ENCODE measurements at regions not wholly inside any gene's neighbourhood (a gene's known extent, or its start where the extent isn't known, plus 50 kb on each side); places are given as distances from the start of the nearest gene placed in this dataset.

GRCh38 chr9:91147079-91147708 lies 214.5 kb downstream of the AUH start:
- TF ChIP-seq CTCF (conservative IDR thresholded peaks at IDR 0.05; ENCODE audit: low read depth in 2 of 2) = no peak
- no peak for TF ChIP-seq EZH2 (IDR thresholded peaks at IDR 0.05; ENCODE audit: low read depth, unreplicated experiment)
- TF ChIP-seq POLR2AphosphoS5 (IDR thresholded peaks at IDR 0.05; ENCODE audit: low read depth) = no peak
- no peak for TF ChIP-seq ZNF331 (CRISPR knock-in tag; IDR thresholded peaks at IDR 0.05; ENCODE audit: low read depth)
- no peak for TF ChIP-seq ZNF114 (CRISPR knock-in tag; IDR thresholded peaks at IDR 0.05)
- TF ChIP-seq EZH2phosphoT487 (IDR thresholded peaks at IDR 0.05; ENCODE audit: unreplicated experiment) = no peak
- TF ChIP-seq REST (IDR thresholded peaks at IDR 0.05; ENCODE audit: unreplicated experiment) = no peak
- no peak for TF ChIP-seq ZNF462 (CRISPR knock-in tag; IDR thresholded peaks at IDR 0.05)
- TF ChIP-seq NANOG (IDR thresholded peaks at IDR 0.05; ENCODE audit: borderline replicate concordance) = no peak
- no peak for TF ChIP-seq ETS1 (IDR thresholded peaks at IDR 0.05)
- no peak for TF ChIP-seq STAT1 (IDR thresholded peaks at IDR 0.05; ENCODE audit: unreplicated experiment)
- TF ChIP-seq JUNB (IDR thresholded peaks at IDR 0.05; ENCODE audit: unreplicated experiment) = no peak
